GM10266 (cell line): ENCODE measurements at regions not wholly inside any gene's neighbourhood (a gene's known extent, or its start where the extent isn't known, plus 50 kb on each side); places are given as distances from the start of the nearest gene placed in this dataset.

Source experiments
- DNase-seq: peaks from one replicate; pipeline ENCODE4 v3.0.0; 2012; ENCODE audit errors: extremely low spot score
- TF ChIP-seq, protein P1 (sequence below): IDR thresholded peaks from 2 replicates; pipeline ENCODE4 v1.5.1; 2012; ENCODE audit warnings: mild to moderate bottlenecking, low read depth; ENCODE audit not compliant: control insufficient read depth, insufficient read depth; ENCODE audit errors: missing control alignments

DNA sequence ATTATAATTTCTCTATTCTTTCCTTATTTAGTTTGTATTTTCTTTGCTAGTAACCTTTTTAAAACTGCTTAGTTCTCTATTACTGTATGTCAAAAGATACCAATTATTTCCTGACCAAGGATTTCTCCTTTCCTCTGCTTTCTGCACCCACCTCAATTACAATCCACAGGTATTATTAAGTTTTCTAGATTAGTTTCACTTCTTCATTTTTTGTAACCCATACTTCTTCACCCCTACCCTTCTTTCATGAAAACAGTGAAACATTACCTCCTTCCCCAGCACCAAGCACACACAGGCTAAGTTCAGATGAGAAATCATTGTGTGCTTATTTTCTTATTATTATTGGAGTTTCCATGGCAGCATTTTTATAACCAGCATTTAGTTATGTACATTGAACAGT is 318.5 kb upstream of the MDGA2 start:
- DNase-seq: no peak
- TF ChIP-seq, protein P1, sequence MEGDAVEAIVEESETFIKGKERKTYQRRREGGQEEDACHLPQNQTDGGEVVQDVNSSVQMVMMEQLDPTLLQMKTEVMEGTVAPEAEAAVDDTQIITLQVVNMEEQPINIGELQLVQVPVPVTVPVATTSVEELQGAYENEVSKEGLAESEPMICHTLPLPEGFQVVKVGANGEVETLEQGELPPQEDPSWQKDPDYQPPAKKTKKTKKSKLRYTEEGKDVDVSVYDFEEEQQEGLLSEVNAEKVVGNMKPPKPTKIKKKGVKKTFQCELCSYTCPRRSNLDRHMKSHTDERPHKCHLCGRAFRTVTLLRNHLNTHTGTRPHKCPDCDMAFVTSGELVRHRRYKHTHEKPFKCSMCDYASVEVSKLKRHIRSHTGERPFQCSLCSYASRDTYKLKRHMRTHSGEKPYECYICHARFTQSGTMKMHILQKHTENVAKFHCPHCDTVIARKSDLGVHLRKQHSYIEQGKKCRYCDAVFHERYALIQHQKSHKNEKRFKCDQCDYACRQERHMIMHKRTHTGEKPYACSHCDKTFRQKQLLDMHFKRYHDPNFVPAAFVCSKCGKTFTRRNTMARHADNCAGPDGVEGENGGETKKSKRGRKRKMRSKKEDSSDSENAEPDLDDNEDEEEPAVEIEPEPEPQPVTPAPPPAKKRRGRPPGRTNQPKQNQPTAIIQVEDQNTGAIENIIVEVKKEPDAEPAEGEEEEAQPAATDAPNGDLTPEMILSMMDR: no peak

DNA sequence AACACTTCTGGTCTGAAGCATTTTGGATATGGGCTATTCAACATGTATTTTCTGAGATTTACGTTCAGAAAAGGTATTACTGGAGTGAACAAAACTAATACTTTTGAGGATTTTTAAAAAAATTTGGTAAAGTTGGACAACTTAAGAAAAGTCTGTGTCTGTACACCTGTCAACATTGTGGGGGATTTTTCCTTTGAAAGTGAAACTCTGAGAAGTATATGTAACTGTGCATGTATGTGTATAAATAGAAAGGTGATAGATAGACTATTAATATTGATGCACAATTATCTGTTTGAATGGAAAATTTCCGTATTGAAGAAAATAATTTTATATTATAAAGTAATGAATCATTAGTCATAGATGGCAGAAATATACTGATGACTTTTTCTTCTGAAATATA is 312.8 kb upstream of the MDGA2 start:
- no peak for DNase-seq
- TF ChIP-seq, protein P1: no peak

DNA sequence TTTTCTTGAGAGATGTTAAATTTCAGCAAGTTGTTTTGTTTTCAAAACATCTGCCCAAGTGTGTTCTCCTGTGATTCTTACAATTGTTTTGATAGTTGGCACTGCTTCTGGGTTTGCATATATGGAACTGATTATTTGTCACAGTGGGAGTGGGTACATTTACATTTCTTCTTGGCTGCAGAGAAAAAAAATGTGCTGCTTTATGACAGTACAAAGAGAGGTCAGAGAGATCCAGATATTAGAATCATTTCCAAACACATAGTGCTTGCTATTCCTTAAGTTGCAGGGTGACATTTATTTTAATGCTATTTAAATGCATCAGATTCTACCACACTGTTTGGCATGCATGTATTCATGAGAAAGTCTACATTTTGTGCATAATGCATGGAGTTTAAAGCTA is 303.5 kb upstream of the MDGA2 start:
- no peak for DNase-seq
- TF ChIP-seq, protein P1: no peak

DNA sequence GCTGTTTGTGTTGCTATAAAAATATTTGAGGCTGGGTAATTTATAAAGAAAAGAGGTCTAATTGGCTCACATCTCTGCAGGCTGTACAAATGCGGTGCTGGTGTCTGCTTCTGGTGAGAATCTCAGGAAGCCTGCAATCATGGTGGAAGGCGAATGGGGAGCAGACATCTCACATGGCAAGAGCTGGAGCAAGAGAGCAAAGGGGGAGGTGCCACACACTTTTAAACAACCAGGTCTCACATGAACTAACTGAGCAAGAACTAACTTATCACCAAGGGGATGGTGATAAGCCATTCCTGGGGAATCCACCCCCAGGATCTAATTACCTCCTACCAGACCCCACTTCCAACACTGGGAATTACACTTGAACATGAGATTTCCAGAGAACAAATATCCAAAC is 300.7 kb upstream of the MDGA2 start:
- TF ChIP-seq, protein P1: no peak
- no peak for DNase-seq

DNA sequence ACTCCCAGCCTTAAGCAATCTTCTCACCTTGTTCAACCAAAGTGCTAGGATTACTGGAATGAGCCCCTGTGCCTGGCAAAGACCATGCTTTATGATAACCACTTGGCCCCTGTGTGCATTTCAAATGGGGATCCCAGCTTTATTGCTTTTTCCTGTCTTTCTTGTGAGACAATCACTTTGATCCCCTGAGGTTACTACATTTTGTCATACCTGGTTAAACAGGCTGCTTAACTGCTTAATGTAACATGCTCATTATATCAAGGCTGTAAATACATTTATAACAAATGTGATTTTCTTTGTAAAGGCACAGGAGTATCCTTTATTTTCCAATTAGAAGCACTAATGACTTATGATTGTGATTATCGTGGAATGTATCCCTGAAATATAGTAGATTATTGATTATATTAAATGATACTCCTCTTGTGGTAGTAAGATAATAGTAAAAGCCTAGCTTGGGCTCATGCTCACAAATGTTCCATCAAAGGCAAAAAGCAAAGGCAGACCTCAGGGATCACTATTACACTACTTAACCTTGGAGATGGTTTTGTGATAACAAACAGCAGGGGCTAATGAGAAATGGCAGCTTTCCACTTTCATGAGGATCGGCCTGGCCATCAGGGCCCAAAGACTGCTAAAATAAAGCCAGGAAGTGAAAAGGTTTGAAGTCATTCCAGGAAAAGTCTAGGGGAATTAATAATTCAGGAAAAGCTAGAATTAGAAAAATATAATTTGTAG is 290.8 kb upstream of the MDGA2 start:
- TF ChIP-seq, protein P1: no peak
- no peak for DNase-seq

DNA sequence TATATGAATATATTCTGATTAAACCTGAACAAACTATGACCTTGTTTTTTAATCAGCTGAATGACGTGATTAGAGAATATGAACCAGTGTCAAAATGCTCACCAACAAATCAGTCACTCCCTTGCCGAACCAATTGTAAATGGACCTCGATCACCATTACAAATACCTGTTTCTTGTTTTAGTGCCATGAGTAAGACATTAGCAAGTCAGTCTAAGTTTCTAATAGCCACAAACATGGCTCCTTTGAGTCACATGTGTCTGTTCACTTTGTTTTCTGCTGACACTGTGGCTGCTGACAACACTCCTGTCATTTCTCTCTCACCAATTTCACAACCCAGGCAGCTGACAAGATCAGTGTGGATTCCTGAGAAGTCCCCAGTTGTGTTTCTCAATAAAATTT is 286.2 kb upstream of the MDGA2 start:
- TF ChIP-seq, protein P1: no peak
- DNase-seq: no peak

DNA sequence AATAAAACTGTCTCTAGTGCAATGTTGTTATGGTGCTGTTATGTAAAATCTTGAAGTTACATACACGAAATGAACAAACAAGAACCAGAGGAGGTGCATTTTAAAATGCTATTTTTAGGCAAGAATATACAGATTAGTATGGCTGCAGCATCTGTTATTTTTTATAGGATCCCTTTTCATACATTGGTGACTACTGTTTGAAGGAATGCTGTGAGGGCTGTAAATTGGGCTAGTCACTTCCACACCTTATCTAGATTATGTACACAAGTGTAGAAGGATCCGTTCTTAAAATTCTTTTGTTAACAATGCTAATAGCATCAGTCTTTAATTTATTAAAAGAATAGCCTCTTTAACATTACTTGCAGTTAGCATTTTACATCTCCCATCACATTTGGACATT is 284.3 kb upstream of the MDGA2 start:
- DNase-seq: no peak
- TF ChIP-seq, protein P1: no peak
